ENCODE measurements at regions not wholly inside any gene's neighbourhood (a gene's known extent, or its start where the extent isn't known, plus 50 kb on each side); places are given as distances from the start of the nearest gene placed in this dataset.
A peak's percentile ranks its signal among the peaks of the same experiment; 100 is the strongest.

DNA sequence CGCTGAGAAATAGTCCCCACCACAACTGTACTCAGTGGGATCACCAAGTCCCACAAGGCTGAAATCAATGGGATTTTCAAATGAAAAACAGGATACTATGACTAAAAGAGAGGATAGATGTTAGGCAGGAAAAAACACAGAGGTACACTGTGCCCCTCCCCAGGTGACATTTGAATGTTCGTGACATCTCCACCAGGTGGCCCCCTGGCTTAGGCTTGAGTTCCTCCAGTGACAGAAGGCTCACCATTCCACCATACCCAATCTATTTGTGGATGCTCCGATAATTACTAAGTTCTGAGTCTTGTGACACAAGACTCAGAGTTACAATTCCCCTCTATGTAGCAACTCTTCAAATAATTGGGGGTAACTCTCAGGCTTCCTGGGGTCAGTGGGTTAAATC, 77.5 kb upstream of the KCNMA1 start:
- TF ChIP-seq CTCF (IDR thresholded peaks at IDR 0.05) (peak; percentile 22), EZH2phosphoT487 (IDR thresholded peaks at IDR 0.05) (no peak), EZH2 (IDR thresholded peaks at IDR 0.05) (no peak)

All from neural progenitor cell (in vitro differentiated cells).